ENCODE measurements at regions not wholly inside any gene's neighbourhood (a gene's known extent, or its start where the extent isn't known, plus 50 kb on each side); places are given as distances from the start of the nearest gene placed in this dataset.
"Not testable (repeated sequence)": the region's sequence is repeated elsewhere in the genome, so short reads cannot be mapped to it uniquely, and the experiment has no call there.

- no peak for DNase-seq (ENCODE audit: low read depth in 2 of 2)
Observed at GRCh38 chr4:164207460-164207859, 546.5 kb upstream of the SMIM31 start.

GRCh38 chr4:164210377-164210776 lies 543.6 kb upstream of the SMIM31 start:
- no peak for DNase-seq (ENCODE audit: low read depth in 2 of 2)

GRCh38 chr4:164212134-164212533 lies 541.8 kb upstream of the SMIM31 start:
- DNase-seq (ENCODE audit: low read depth in 2 of 2) = no peak

- no peak for DNase-seq (ENCODE audit: low read depth in 2 of 2)
Observed at GRCh38 chr4:164212714-164213113, 541.2 kb upstream of the SMIM31 start.

- no peak for DNase-seq (ENCODE audit: low read depth in 2 of 2)
Observed at GRCh38 chr4:164215113-164215741, 538.7 kb upstream of the SMIM31 start.

GRCh38 chr4:164221631-164222030 lies 532.3 kb upstream of the SMIM31 start:
- no peak for DNase-seq (ENCODE audit: low read depth in 2 of 2)

- no peak for DNase-seq (ENCODE audit: low read depth in 2 of 2)
Observed at GRCh38 chr4:164224871-164225270, 529.1 kb upstream of the SMIM31 start.

GRCh38 chr4:164229255-164229654 lies 524.7 kb upstream of the SMIM31 start:
- no peak for DNase-seq (ENCODE audit: low read depth in 2 of 2)

- DNase-seq (ENCODE audit: low read depth in 2 of 2) = no peak
Observed at GRCh38 chr4:164239433-164239832, 514.5 kb upstream of the SMIM31 start.

GRCh38 chr4:164239976-164240375 lies 514.0 kb upstream of the SMIM31 start:
- DNase-seq (ENCODE audit: low read depth in 2 of 2) = no peak

- no peak for DNase-seq (ENCODE audit: low read depth in 2 of 2)
Observed at GRCh38 chr4:164251257-164251656, 502.7 kb upstream of the SMIM31 start.

GRCh38 chr4:164252286-164252685 lies 501.6 kb upstream of the SMIM31 start:
- DNase-seq (ENCODE audit: low read depth in 2 of 2) = no peak

- no peak for DNase-seq (ENCODE audit: low read depth in 2 of 2)
Observed at GRCh38 chr4:164261831-164262230, 492.1 kb upstream of the SMIM31 start.

GRCh38 chr4:164262508-164262907 lies 491.4 kb upstream of the SMIM31 start:
- not testable (repeated sequence) for DNase-seq (ENCODE audit: low read depth in 2 of 2)

GRCh38 chr4:164277414-164277813 lies 476.5 kb upstream of the SMIM31 start:
- DNase-seq (ENCODE audit: low read depth in 2 of 2) = not testable (repeated sequence)

- no peak for DNase-seq (ENCODE audit: low read depth in 2 of 2)
Observed at GRCh38 chr4:164287173-164287572, 466.8 kb upstream of the SMIM31 start.

- DNase-seq (ENCODE audit: low read depth in 2 of 2) = no peak
Observed at GRCh38 chr4:164288578-164288977, 465.4 kb upstream of the SMIM31 start.

GRCh38 chr4:164293203-164293602 lies 460.7 kb upstream of the SMIM31 start:
- DNase-seq (ENCODE audit: low read depth in 2 of 2) = no peak

GRCh38 chr4:164293743-164294142 lies 460.2 kb upstream of the SMIM31 start:
- no peak for DNase-seq (ENCODE audit: low read depth in 2 of 2)

GRCh38 chr4:164301430-164301829 lies 452.5 kb upstream of the SMIM31 start:
- no peak for DNase-seq (ENCODE audit: low read depth in 2 of 2)

- no peak for DNase-seq (ENCODE audit: low read depth in 2 of 2)
Observed at GRCh38 chr4:164304101-164304639, 449.8 kb upstream of the SMIM31 start.

- DNase-seq (ENCODE audit: low read depth in 2 of 2) = no peak
Observed at GRCh38 chr4:164304861-164305260, 449.1 kb upstream of the SMIM31 start.

- DNase-seq (ENCODE audit: low read depth in 2 of 2) = no peak
Observed at GRCh38 chr4:164307262-164307661, 446.7 kb upstream of the SMIM31 start.

- no peak for DNase-seq (ENCODE audit: low read depth in 2 of 2)
Observed at GRCh38 chr4:164312671-164313070, 441.3 kb upstream of the SMIM31 start.
